ENCODE measurements at regions not wholly inside any gene's neighbourhood (a gene's known extent, or its start where the extent isn't known, plus 50 kb on each side); places are given as distances from the start of the nearest gene placed in this dataset.

DNA sequence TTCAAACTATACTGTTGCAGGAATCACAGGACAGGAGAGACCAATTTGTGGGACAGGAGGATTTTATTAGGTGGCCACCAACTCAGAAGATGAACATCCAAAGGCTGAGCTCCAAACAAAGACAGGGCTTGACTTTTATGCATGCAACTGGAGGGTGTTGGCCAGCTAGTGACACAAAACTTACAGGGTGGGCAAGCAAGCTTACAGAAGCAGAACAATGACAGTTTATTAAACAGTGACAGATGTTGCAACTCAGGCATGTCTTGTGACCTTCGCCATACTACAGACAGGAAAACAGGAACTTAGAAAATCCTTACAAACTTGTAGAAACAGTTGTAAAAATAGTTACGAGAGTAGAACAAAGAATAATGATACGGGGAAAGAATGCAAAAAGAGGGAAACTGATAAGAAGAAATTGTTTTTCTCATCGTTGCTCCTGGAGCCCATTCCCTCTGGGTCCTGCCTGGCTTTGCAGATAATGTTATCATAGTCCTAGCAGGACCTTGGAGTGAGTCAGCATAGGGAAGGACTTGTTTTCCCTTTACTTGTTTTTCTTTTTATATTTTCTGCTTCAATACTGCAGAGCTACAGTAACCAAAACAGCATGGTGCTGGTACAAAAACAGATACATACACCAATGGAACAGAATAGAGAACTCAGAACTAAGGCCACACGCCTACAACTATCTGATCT lies 2083.0 kb upstream of the ACO1 start:
- TF ChIP-seq, protein P1, sequence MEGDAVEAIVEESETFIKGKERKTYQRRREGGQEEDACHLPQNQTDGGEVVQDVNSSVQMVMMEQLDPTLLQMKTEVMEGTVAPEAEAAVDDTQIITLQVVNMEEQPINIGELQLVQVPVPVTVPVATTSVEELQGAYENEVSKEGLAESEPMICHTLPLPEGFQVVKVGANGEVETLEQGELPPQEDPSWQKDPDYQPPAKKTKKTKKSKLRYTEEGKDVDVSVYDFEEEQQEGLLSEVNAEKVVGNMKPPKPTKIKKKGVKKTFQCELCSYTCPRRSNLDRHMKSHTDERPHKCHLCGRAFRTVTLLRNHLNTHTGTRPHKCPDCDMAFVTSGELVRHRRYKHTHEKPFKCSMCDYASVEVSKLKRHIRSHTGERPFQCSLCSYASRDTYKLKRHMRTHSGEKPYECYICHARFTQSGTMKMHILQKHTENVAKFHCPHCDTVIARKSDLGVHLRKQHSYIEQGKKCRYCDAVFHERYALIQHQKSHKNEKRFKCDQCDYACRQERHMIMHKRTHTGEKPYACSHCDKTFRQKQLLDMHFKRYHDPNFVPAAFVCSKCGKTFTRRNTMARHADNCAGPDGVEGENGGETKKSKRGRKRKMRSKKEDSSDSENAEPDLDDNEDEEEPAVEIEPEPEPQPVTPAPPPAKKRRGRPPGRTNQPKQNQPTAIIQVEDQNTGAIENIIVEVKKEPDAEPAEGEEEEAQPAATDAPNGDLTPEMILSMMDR (IDR thresholded peaks at IDR 0.05): no peak

- TF ChIP-seq, protein P1 (IDR thresholded peaks at IDR 0.05): no peak
Observed at GRCh38 chr9:30310711-30311110, 2073.7 kb upstream of the ACO1 start.

GRCh38 chr9:30329431-30329830 lies 2055.0 kb upstream of the ACO1 start:
- TF ChIP-seq, protein P1 (IDR thresholded peaks at IDR 0.05): no peak

GRCh38 chr9:30348904-30349303 lies 2035.5 kb upstream of the ACO1 start:
- TF ChIP-seq, protein P1 (IDR thresholded peaks at IDR 0.05): no peak

GRCh38 chr9:30349526-30350513 lies 2034.6 kb upstream of the ACO1 start:
- TF ChIP-seq, protein P1 (IDR thresholded peaks at IDR 0.05): no peak

GRCh38 chr9:30356221-30356620 lies 2028.2 kb upstream of the ACO1 start:
- TF ChIP-seq, protein P1 (IDR thresholded peaks at IDR 0.05): no peak

- TF ChIP-seq, protein P1 (IDR thresholded peaks at IDR 0.05): no peak
Observed at GRCh38 chr9:30362373-30362772, 2022.1 kb upstream of the ACO1 start.
